Omental fat pad (tissue), 3 donors: ENCODE measurements at regions not wholly inside any gene's neighbourhood (a gene's known extent, or its start where the extent isn't known, plus 50 kb on each side); places are given as distances from the start of the nearest gene placed in this dataset.

ENCODE experiments used
- ATAC-seq: fragments of 150-250 bp; one replicate; pipeline ENCODE4 v1.9.1; 2016; ENCODE audit warnings: mild to moderate bottlenecking, moderate library complexity; ENCODE audit not compliant: low FRiP score
- DNase-seq: peaks from one replicate; pipeline ENCODE4 v3.0.0-alpha.2; 2019; ENCODE audit warnings: low spot score
- TF ChIP-seq, protein P1 (sequence below), 3 donors: fragments of 450-650 bp; IDR thresholded peaks; one replicate each; pipeline ENCODE4 v1.5.1; 2016 to 2017; ENCODE audit warnings: antibody characterized with exemption in 3 of 3, mild to moderate bottlenecking in 3 of 3, moderate library complexity in 2 of 3

DNA sequence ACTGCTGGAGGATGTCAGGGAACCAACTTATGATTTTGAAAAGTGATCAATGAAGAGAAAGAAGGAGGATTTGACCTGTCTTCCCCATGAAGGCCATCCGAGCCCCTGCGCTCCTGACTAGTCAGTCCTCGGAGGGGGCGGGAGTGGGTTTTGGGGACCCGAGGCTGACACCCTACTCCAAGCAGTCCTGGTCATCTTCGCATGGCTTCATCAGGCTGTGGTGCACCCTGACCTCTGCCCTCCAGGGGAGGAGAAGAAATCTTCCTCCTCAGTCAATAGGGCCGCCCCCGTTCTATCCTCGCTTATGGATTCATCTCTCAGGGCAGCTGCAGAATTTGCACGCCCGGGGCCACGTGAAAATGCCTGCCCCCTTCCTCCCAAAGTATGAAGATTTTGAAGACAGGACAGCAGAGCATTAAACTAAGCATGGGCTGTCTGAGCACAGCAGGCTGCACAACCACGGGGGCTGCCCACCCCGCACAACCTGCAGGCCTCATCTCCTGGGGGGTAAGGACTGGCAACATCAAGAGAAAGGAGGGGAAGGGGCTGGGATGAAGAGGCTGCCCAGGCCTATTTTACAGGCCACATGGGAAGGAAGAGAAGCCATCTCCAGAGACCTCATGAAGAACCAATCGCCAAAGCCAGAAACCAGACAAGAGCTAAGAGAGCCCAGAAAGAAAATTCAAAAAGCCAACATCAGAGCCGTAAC is 138.1 kb upstream of the PHACTR3 start:
- no peak for DNase-seq
- no peak for ATAC-seq

GRCh38 chr20:59468831-59469230 is 135.5 kb upstream of the PHACTR3 start:
- DNase-seq, result no peak
- no peak for ATAC-seq
- TF ChIP-seq, protein P1, sequence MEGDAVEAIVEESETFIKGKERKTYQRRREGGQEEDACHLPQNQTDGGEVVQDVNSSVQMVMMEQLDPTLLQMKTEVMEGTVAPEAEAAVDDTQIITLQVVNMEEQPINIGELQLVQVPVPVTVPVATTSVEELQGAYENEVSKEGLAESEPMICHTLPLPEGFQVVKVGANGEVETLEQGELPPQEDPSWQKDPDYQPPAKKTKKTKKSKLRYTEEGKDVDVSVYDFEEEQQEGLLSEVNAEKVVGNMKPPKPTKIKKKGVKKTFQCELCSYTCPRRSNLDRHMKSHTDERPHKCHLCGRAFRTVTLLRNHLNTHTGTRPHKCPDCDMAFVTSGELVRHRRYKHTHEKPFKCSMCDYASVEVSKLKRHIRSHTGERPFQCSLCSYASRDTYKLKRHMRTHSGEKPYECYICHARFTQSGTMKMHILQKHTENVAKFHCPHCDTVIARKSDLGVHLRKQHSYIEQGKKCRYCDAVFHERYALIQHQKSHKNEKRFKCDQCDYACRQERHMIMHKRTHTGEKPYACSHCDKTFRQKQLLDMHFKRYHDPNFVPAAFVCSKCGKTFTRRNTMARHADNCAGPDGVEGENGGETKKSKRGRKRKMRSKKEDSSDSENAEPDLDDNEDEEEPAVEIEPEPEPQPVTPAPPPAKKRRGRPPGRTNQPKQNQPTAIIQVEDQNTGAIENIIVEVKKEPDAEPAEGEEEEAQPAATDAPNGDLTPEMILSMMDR (IDR thresholded peaks at IDR 0.05), result no peak

More for the DNA sequence above, 138.1 kb upstream of the PHACTR3 start:
- TF ChIP-seq, protein P1 (IDR thresholded peaks at IDR 0.05), result no peak

GRCh38 chr20:59469267-59470252 is 134.8 kb upstream of the PHACTR3 start:
- ATAC-seq, result no peak
- TF ChIP-seq, protein P1 (IDR thresholded peaks at IDR 0.05), result no peak
- no peak for DNase-seq

DNA sequence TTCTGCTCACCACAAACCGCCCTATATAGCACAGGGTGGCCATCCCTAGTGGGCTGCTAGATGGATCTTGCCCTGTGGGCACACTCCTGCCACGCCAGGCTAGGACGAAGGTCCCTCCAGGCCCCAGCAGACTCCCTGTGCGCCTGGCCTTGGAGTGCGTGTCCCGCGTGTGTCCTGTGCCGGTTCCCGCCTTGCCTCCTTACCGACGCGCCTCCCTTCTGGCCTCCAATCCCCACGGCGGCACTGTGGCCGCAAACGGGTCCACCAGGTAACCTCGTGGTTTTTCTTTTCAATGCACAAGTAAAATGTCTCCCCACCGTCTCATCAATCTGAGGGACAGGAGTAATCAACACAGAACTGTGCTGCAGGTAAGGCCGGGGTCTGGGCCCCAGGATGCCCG is 133.8 kb upstream of the PHACTR3 start:
- DNase-seq, result no peak
- TF ChIP-seq, protein P1 (IDR thresholded peaks at IDR 0.05), result no peak
- ATAC-seq, result no peak

DNA sequence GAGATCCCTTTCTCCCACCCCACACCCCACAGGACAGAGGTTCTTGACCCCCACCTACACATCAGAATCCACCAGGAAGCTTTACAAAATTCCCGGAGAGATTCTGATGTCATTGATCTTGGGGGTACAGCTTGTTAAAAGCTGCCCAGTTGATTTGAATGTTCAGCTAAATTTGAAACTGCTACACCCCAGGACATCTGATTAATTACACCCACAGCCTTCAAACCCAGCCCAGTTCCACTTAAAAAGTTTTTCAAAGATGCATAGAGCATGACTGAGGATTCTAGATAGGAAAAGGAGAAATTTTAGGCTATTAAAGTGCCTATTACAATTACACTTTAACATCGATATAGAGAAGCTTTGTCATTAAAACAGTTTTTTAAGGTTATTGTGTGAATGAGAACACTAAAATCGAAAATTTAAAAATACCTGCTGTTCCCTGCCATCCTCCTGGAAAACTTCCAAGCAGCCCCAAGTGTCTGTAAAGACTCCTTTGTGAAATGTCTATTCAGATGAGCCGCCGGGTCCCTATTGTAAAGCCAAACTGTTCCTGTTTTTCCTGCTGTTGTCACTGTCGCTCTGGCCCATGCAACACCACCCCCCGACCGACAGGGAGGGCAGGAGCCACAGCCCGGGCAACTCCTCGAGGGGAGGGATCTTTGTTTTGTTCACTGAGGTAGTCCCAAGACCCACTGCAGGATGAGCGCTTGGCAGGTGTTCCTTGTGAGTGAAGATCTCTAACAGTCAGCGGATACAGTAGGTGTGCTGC is 132.5 kb upstream of the PHACTR3 start:
- ATAC-seq (no peak), DNase-seq (no peak)
- TF ChIP-seq, protein P1 (IDR thresholded peaks at IDR 0.05), result no peak

DNA sequence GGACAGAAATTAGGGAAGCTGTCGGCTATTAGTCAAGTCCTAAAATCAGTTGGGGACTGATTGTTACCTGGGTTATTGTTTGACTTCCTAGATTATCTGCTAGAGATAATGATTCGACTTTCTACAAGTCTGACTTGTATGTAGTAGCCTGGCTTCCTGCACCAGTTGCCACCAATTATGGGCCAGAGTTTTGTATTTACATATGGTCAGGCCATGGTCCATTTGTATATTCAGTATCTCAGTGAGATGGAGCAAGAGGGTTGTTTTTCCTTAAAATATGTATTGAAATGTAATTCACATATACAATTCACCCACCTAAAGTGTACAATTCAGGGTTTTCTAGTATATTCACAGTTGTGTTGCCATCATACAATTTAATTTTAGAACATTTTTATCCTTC is 130.6 kb upstream of the PHACTR3 start:
- ATAC-seq (no peak), DNase-seq (no peak)
- TF ChIP-seq, protein P1 (IDR thresholded peaks at IDR 0.05), result no peak
